ENCODE measurements at regions not wholly inside any gene's neighbourhood (a gene's known extent, or its start where the extent isn't known, plus 50 kb on each side); places are given as distances from the start of the nearest gene placed in this dataset.

GRCh38 chr1:29831500-29832117 lies 595.3 kb downstream of the PTPRU start:
- no peak for TF ChIP-seq POLR2A (IDR thresholded peaks at IDR 0.05; ENCODE audit: low read depth, low read length)
- no peak for TF ChIP-seq POLR2AphosphoS5 (IDR thresholded peaks at IDR 0.05; ENCODE audit: low read depth, low read length)
